HCT116 (cell line): ENCODE measurements at regions not wholly inside any gene's neighbourhood (a gene's known extent, or its start where the extent isn't known, plus 50 kb on each side); places are given as distances from the start of the nearest gene placed in this dataset.

Experiments
- CTCF ChIP-seq, 3 experiments: fragments of 200-600 bp in 1 of 3; sonication (generic) in 1 of 3; IDR thresholded peaks in 2 of 3; conservative IDR thresholded peaks in 1 of 3; 2 replicates each; pipeline ENCODE4 v1.5.1; 2012 to 2017; ENCODE audit warnings: low read depth in 2 of 3, low read length in 2 of 3, antibody characterized with exemption in 1 of 3, borderline replicate concordance in 1 of 3, control low read depth in 1 of 3, mild to moderate bottlenecking in 1 of 3, mixed read lengths in 1 of 3, mixed run types in 1 of 3, moderate library complexity in 1 of 3; ENCODE audit not compliant: insufficient read depth in 1 of 3
- EZH2phosphoT487 ChIP-seq: fragments of 200-600 bp; IDR thresholded peaks from 2 replicates; pipeline ENCODE4 v1.6.1; 2018; ENCODE audit warnings: antibody characterized with exemption, borderline replicate concordance
- TF ChIP-seq, protein P1 (sequence below): IDR thresholded peaks from 2 replicates; pipeline ENCODE4 v1.6.1; 2012

GRCh38 chr1:8203551-8203950, 114.4 kb upstream of the SLC45A1 start:
- TF ChIP-seq, protein P1, sequence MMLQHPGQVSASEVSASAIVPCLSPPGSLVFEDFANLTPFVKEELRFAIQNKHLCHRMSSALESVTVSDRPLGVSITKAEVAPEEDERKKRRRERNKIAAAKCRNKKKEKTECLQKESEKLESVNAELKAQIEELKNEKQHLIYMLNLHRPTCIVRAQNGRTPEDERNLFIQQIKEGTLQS: no peak
- no peak for TF ChIP-seq CTCF (IDR thresholded peaks at IDR 0.05 in 2 of 3, conservative IDR thresholded peaks at IDR 0.05 in 1 of 3; ENCODE audit: borderline replicate concordance in 1 of 3, insufficient read depth in 1 of 3, low read depth in 2 of 3, low read length in 2 of 3)
- TF ChIP-seq EZH2phosphoT487: no peak
